Tibial nerve (tissue), 4 donors: ENCODE measurements at regions not wholly inside any gene's neighbourhood (a gene's known extent, or its start where the extent isn't known, plus 50 kb on each side); places are given as distances from the start of the nearest gene placed in this dataset.

Experiments used
- DNase-seq, 2 donors: peaks; one replicate each; pipeline ENCODE4 v3.0.0-alpha.2; 2019; ENCODE audit warnings: low spot score in 2 of 2
- H3K27ac ChIP-seq, 4 donors: fragments of 200-600 bp; sonication (generic) in 3 of 4; one replicate each; pipeline ENCODE4 v1.5.1; 2017 to 2019; ENCODE audit warnings: mild to moderate bottlenecking in 1 of 4
- H3K27me3 ChIP-seq, 2 donors: fragments of 200-600 bp; sonication (generic) in 1 of 2; one replicate each; pipeline versions ENCODE4 v1.5.1 to v1.6.0; 2017 to 2019
- H3K36me3 ChIP-seq, 3 donors: fragments of 200-600 bp; sonication (generic); one replicate each; pipeline ENCODE4 v1.5.1; 2018 to 2019
- H3K4me1 ChIP-seq, 4 donors: fragments of 200-600 bp; sonication (generic) in 3 of 4; one replicate each; pipeline ENCODE4 v1.5.1; 2017 to 2019
- H3K4me3 ChIP-seq, 4 donors: fragments of 200-600 bp; sonication (generic) in 3 of 4; one replicate each; pipeline ENCODE4 v1.5.1; 2017 to 2019; ENCODE audit warnings: mild to moderate bottlenecking in 1 of 4, moderate library complexity in 1 of 4
- H3K9me3 ChIP-seq, 4 donors: fragments of 200-600 bp; sonication (generic) in 3 of 4; one replicate each; pipeline ENCODE4 v1.5.1; 2017 to 2019
- CTCF ChIP-seq, 5 experiments: fragments of 200-600 bp in 3 of 5; fragments of 450-650 bp in 2 of 5; sonication (generic) in 3 of 5; IDR thresholded peaks; one replicate each; pipeline ENCODE4 v1.5.1; 2016 to 2019; ENCODE audit warnings: antibody characterized with exemption in 5 of 5, mild to moderate bottlenecking in 3 of 5, moderate library complexity in 2 of 5
- EP300 ChIP-seq, 2 donors: sonication (generic); formaldehyde crosslinking; IDR thresholded peaks; one replicate each; pipeline ENCODE4 v1.6.1; 2017; ENCODE audit warnings: antibody characterized with exemption in 2 of 2, mild to moderate bottlenecking in 1 of 2
- POLR2A ChIP-seq, 2 donors: fragments of 450-650 bp; IDR thresholded peaks; one replicate each; pipeline ENCODE4 v1.6.1; 2017; ENCODE audit warnings: antibody characterized with exemption in 2 of 2, mild to moderate bottlenecking in 2 of 2, moderate library complexity in 2 of 2
- WGBS, 2 donors: methylation state at CpG; one replicate each; pipeline ENCODE4 v1.1.5; 2018; 5-methylcytosine and 5-hydroxymethylcytosine counted together

GRCh38 chr5:77843570-77844372 is 67.6 kb upstream of the TBCA start:
- H3K27ac ChIP-seq = peak overlapping the region in 3 of 4 donors; percentile 47 to 52 (median 47)
- H3K36me3 ChIP-seq = no peaks in the 10 kb centered on the region
- H3K9me3 ChIP-seq = no peaks in the 10 kb centered on the region
- no peaks in the 10 kb centered on the region for H3K27me3 ChIP-seq
- WGBS, 2 donors = 20 to 21% methylated on average over 24 of the region's 24 CpGs
- no peak for DNase-seq
- peak overlapping the region; percentile 37 to 57 (median 46) for H3K4me3 ChIP-seq
- TF ChIP-seq POLR2A (IDR thresholded peaks at IDR 0.05) (no peak), EP300 (IDR thresholded peaks at IDR 0.05) (no peak)
- peaks cover 0 to 20% (median 9%) of the 10 kb centered on the region in 4 donors for H3K4me1 ChIP-seq

GRCh38 chr5:77842243-77842642 is 66.1 kb upstream of the TBCA start:
- 95 to 97% methylated on average over 2 of the region's 2 CpGs for WGBS, 2 donors
- Histone ChIP-seq H3K4me3 (no peak overlapping the region), H3K9me3 (no peaks in the 10 kb centered on the region), H3K27ac (no peak overlapping the region), H3K27me3 (no peaks in the 10 kb centered on the region), H3K36me3 (no peaks in the 10 kb centered on the region), H3K4me1 (peaks cover 0 to 17% (median 8%) of the 10 kb centered on the region in 4 donors)
- no peak for TF ChIP-seq POLR2A (IDR thresholded peaks at IDR 0.05)
- TF ChIP-seq CTCF (IDR thresholded peaks at IDR 0.05) = no peak
- TF ChIP-seq EP300 (IDR thresholded peaks at IDR 0.05) = no peak
- no peak for DNase-seq

GRCh38 chr5:77841616-77842015 is 65.5 kb upstream of the TBCA start:
- Histone ChIP-seq H3K27ac (no peak overlapping the region), H3K9me3 (no peaks in the 10 kb centered on the region), H3K27me3 (no peaks in the 10 kb centered on the region), H3K36me3 (no peaks in the 10 kb centered on the region), H3K4me1 (peaks cover 0 to 16% (median 7%) of the 10 kb centered on the region in 4 donors), H3K4me3 (no peak overlapping the region)
- TF ChIP-seq POLR2A (IDR thresholded peaks at IDR 0.05) (no peak), EP300 (IDR thresholded peaks at IDR 0.05) (no peak), CTCF (IDR thresholded peaks at IDR 0.05) (no peak)
- DNase-seq = no peak
- 84 to 89% methylated on average over 2 of the region's 2 CpGs for WGBS, 2 donors

GRCh38 chr5:77840930-77841329 is 64.8 kb upstream of the TBCA start:
- Histone ChIP-seq H3K4me1 (peaks cover 0 to 14% (median 7%) of the 10 kb centered on the region in 4 donors), H3K27me3 (no peaks in the 10 kb centered on the region), H3K9me3 (no peaks in the 10 kb centered on the region), H3K36me3 (no peaks in the 10 kb centered on the region), H3K4me3 (no peak overlapping the region), H3K27ac (no peak overlapping the region)
- DNase-seq = no peak
- TF ChIP-seq EP300 (IDR thresholded peaks at IDR 0.05) (no peak), POLR2A (IDR thresholded peaks at IDR 0.05) (no peak), CTCF (IDR thresholded peaks at IDR 0.05) (no peak)
- 89 to 93% methylated on average over 6 of the region's 6 CpGs for WGBS, 2 donors

DNA sequence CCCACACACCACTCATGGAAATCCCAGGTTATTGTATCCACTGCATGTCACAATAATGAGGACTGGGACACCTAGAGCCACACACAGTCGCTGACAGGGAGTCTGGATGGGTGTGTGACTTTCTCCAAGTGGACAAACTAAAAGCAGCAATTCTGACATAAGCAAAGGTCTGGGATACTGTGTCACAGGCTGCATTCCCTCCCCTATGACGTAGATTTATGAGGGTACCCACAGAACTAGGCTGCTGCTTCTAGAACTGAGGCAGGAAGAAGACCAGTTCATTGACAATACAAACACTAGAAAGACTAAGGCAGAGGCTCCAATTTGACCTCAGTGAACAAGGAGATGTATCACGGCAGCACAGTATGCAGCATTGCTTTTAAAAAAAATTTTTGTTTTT is 63.6 kb upstream of the TBCA start:
- TF ChIP-seq EP300 (IDR thresholded peaks at IDR 0.05) (no peak), POLR2A (IDR thresholded peaks at IDR 0.05) (no peak), CTCF (IDR thresholded peaks at IDR 0.05) (no peak)
- Histone ChIP-seq H3K36me3 (no peaks in the 10 kb centered on the region), H3K9me3 (no peaks in the 10 kb centered on the region), H3K27me3 (no peaks in the 10 kb centered on the region), H3K27ac (no peak overlapping the region), H3K4me3 (no peak overlapping the region), H3K4me1 (peaks cover 0 to 9% (median 4%) of the 10 kb centered on the region in 4 donors)
- 83 to 85% methylated on average over 3 of the region's 3 CpGs for WGBS, 2 donors
- DNase-seq = no peak
